ENCODE measurements at regions not wholly inside any gene's neighbourhood (a gene's known extent, or its start where the extent isn't known, plus 50 kb on each side); places are given as distances from the start of the nearest gene placed in this dataset.

- Mint-ChIP-seq H3K4me1 (no peaks in the 10 kb centered on the region), H3K4me3 (no peak overlapping the region), H3K9me3 (peaks cover 0 to 2% (median 0%) of the 10 kb centered on the region in 11 donors), H3K27ac (no peak overlapping the region), H3K36me3 (no peaks in the 10 kb centered on the region), H3K27me3 (peaks cover 12 to 45% (median 23%) of the 10 kb centered on the region in 5 donors)
- H3K4me1 ChIP-seq (ENCODE audit: control insufficient read depth in 2 of 2, insufficient read depth in 2 of 2, low read length in 2 of 2): no peaks in the 10 kb centered on the region
- POLR2A ChIA-PET: no interaction called here
- H3K27me3 ChIP-seq (ENCODE audit: control insufficient read depth in 2 of 2, insufficient read depth in 2 of 2, low read length in 2 of 2): no peaks in the 10 kb centered on the region
- no peak overlapping the region for H3K27ac ChIP-seq (ENCODE audit: low read depth, low read length)
- H3K9me3 ChIP-seq (ENCODE audit: control insufficient read depth in 2 of 3, low read length in 3 of 3): no peaks in the 10 kb centered on the region
- H3K4me3 ChIP-seq (ENCODE audit: low read length): no peak overlapping the region
- intact Hi-C loops (cut with micrococcal nuclease): no loop called here
- CTCF ChIA-PET: no interaction called here
- DNase-seq (no peak), ATAC-seq (no peak)
- no peaks in the 10 kb centered on the region for H3K36me3 ChIP-seq (ENCODE audit: control insufficient read depth in 2 of 3, insufficient read depth in 3 of 3, low read length in 3 of 3)
These were observed 53.6 kb upstream of the DPT start for GRCh38 chr1:168782559-168783116.

- Mint-ChIP-seq H3K36me3 (no peaks in the 10 kb centered on the region), H3K27me3 (peaks cover 9 to 40% (median 23%) of the 10 kb centered on the region in 5 donors), H3K27ac (no peak overlapping the region), H3K4me3 (no peak overlapping the region), H3K4me1 (no peaks in the 10 kb centered on the region), H3K9me3 (peaks cover 0 to 2% (median 0%) of the 10 kb centered on the region in 11 donors)
- Histone ChIP-seq H3K4me3 (ENCODE audit: low read length) (no peak overlapping the region), H3K36me3 (ENCODE audit: control insufficient read depth in 2 of 3, insufficient read depth in 3 of 3, low read length in 3 of 3) (no peaks in the 10 kb centered on the region), H3K27me3 (ENCODE audit: control insufficient read depth in 2 of 2, insufficient read depth in 2 of 2, low read length in 2 of 2) (no peaks in the 10 kb centered on the region), H3K27ac (ENCODE audit: low read depth, low read length) (no peak overlapping the region), H3K4me1 (ENCODE audit: control insufficient read depth in 2 of 2, insufficient read depth in 2 of 2, low read length in 2 of 2) (no peaks in the 10 kb centered on the region), H3K9me3 (ENCODE audit: control insufficient read depth in 2 of 3, low read length in 3 of 3) (no peaks in the 10 kb centered on the region)
- POLR2A ChIA-PET: interaction anchor here (0.7 kb wide), 1 partner anchor 12 kb away, joined by 3 read pairs; no protein-coding TSS in a partner anchor
- ATAC-seq (no peak), DNase-seq (no peak)
- intact Hi-C loops (cut with micrococcal nuclease): no loop called here
- CTCF ChIA-PET: no interaction called here
These were observed 54.6 kb upstream of the DPT start for GRCh38 chr1:168783458-168784210.

GRCh38 chr1:168786476-168787330 lies 57.7 kb upstream of the DPT start:
- Mint-ChIP-seq H3K4me1 (no peaks in the 10 kb centered on the region), H3K9me3 (peaks cover 0 to 2% (median 0%) of the 10 kb centered on the region in 11 donors), H3K4me3 (no peak overlapping the region), H3K27ac (no peak overlapping the region), H3K27me3 (peaks cover 17 to 37% (median 27%) of the 10 kb centered on the region in 5 donors), H3K36me3 (no peaks in the 10 kb centered on the region)
- ChIA-PET CTCF (no interaction called here), POLR2A (no interaction called here)
- Histone ChIP-seq H3K27ac (ENCODE audit: low read depth, low read length) (no peak overlapping the region), H3K27me3 (ENCODE audit: control insufficient read depth in 2 of 2, insufficient read depth in 2 of 2, low read length in 2 of 2) (no peaks in the 10 kb centered on the region), H3K9me3 (ENCODE audit: control insufficient read depth in 2 of 3, low read length in 3 of 3) (no peaks in the 10 kb centered on the region), H3K4me3 (ENCODE audit: low read length) (no peak overlapping the region), H3K36me3 (ENCODE audit: control insufficient read depth in 2 of 3, insufficient read depth in 3 of 3, low read length in 3 of 3) (no peaks in the 10 kb centered on the region), H3K4me1 (ENCODE audit: control insufficient read depth in 2 of 2, insufficient read depth in 2 of 2, low read length in 2 of 2) (no peaks in the 10 kb centered on the region)
- no peak for ATAC-seq
- DNase-seq: no peak
- intact Hi-C loops (cut with micrococcal nuclease): no loop called here

- ChIA-PET CTCF (no interaction called here), POLR2A (no interaction called here)
- Mint-ChIP-seq H3K4me1 (no peaks in the 10 kb centered on the region), H3K27ac (no peak overlapping the region), H3K36me3 (no peaks in the 10 kb centered on the region), H3K9me3 (peaks cover 0 to 2% (median 0%) of the 10 kb centered on the region in 11 donors), H3K27me3 (peaks cover 15 to 32% (median 26%) of the 10 kb centered on the region in 5 donors), H3K4me3 (no peak overlapping the region)
- ATAC-seq: no peak
- Histone ChIP-seq H3K27ac (ENCODE audit: low read depth, low read length) (no peak overlapping the region), H3K4me3 (ENCODE audit: low read length) (no peak overlapping the region), H3K4me1 (ENCODE audit: control insufficient read depth in 2 of 2, insufficient read depth in 2 of 2, low read length in 2 of 2) (no peaks in the 10 kb centered on the region), H3K27me3 (ENCODE audit: control insufficient read depth in 2 of 2, insufficient read depth in 2 of 2, low read length in 2 of 2) (no peaks in the 10 kb centered on the region), H3K9me3 (ENCODE audit: control insufficient read depth in 2 of 3, low read length in 3 of 3) (no peaks in the 10 kb centered on the region), H3K36me3 (ENCODE audit: control insufficient read depth in 2 of 3, insufficient read depth in 3 of 3, low read length in 3 of 3) (no peaks in the 10 kb centered on the region)
- no peak for DNase-seq
- intact Hi-C loops (cut with micrococcal nuclease): no loop called here
These were observed 59.3 kb upstream of the DPT start for GRCh38 chr1:168788258-168788657.

- Mint-ChIP-seq H3K27me3 (peaks cover 15 to 34% (median 24%) of the 10 kb centered on the region in 5 donors), H3K4me3 (no peak overlapping the region), H3K36me3 (no peaks in the 10 kb centered on the region), H3K27ac (no peak overlapping the region), H3K4me1 (no peaks in the 10 kb centered on the region), H3K9me3 (peaks cover 0 to 2% (median 0%) of the 10 kb centered on the region in 11 donors)
- H3K36me3 ChIP-seq (ENCODE audit: control insufficient read depth in 2 of 3, insufficient read depth in 3 of 3, low read length in 3 of 3): no peaks in the 10 kb centered on the region
- ATAC-seq (no peak), DNase-seq (no peak)
- no peak overlapping the region for H3K27ac ChIP-seq (ENCODE audit: low read depth, low read length)
- CTCF ChIA-PET: no interaction called here
- no peak overlapping the region for H3K4me3 ChIP-seq (ENCODE audit: low read length)
- no peaks in the 10 kb centered on the region for H3K9me3 ChIP-seq (ENCODE audit: control insufficient read depth in 2 of 3, low read length in 3 of 3)
- H3K27me3 ChIP-seq (ENCODE audit: control insufficient read depth in 2 of 2, insufficient read depth in 2 of 2, low read length in 2 of 2): no peaks in the 10 kb centered on the region
- POLR2A ChIA-PET: no interaction called here
- intact Hi-C loops (cut with micrococcal nuclease): no loop called here
- H3K4me1 ChIP-seq (ENCODE audit: control insufficient read depth in 2 of 2, insufficient read depth in 2 of 2, low read length in 2 of 2): no peaks in the 10 kb centered on the region
These were observed 60.5 kb upstream of the DPT start for GRCh38 chr1:168789501-168789900.

- intact Hi-C loops (cut with micrococcal nuclease): no loop called here
- no peaks in the 10 kb centered on the region for H3K27me3 ChIP-seq (ENCODE audit: control insufficient read depth in 2 of 2, insufficient read depth in 2 of 2, low read length in 2 of 2)
- ATAC-seq (no peak), DNase-seq (no peak)
- Mint-ChIP-seq H3K27ac (no peak overlapping the region), H3K4me1 (no peaks in the 10 kb centered on the region), H3K4me3 (no peak overlapping the region), H3K36me3 (no peaks in the 10 kb centered on the region), H3K9me3 (peaks cover 0 to 2% (median 0%) of the 10 kb centered on the region in 11 donors), H3K27me3 (peaks cover 12 to 38% (median 22%) of the 10 kb centered on the region in 5 donors)
- H3K9me3 ChIP-seq (ENCODE audit: control insufficient read depth in 2 of 3, low read length in 3 of 3): no peaks in the 10 kb centered on the region
- POLR2A ChIA-PET: no interaction called here
- no peaks in the 10 kb centered on the region for H3K4me1 ChIP-seq (ENCODE audit: control insufficient read depth in 2 of 2, insufficient read depth in 2 of 2, low read length in 2 of 2)
- H3K27ac ChIP-seq (ENCODE audit: low read depth, low read length): no peak overlapping the region
- H3K4me3 ChIP-seq (ENCODE audit: low read length): no peak overlapping the region
- CTCF ChIA-PET: no interaction called here
- H3K36me3 ChIP-seq (ENCODE audit: control insufficient read depth in 2 of 3, insufficient read depth in 3 of 3, low read length in 3 of 3): no peaks in the 10 kb centered on the region
These were observed 63.1 kb upstream of the DPT start for GRCh38 chr1:168792142-168792541.

Measured in naive thymus-derived CD4-positive, alpha-beta T cell (primary cell).